ENCODE measurements at regions not wholly inside any gene's neighbourhood (a gene's known extent, or its start where the extent isn't known, plus 50 kb on each side); places are given as distances from the start of the nearest gene placed in this dataset.

DNA sequence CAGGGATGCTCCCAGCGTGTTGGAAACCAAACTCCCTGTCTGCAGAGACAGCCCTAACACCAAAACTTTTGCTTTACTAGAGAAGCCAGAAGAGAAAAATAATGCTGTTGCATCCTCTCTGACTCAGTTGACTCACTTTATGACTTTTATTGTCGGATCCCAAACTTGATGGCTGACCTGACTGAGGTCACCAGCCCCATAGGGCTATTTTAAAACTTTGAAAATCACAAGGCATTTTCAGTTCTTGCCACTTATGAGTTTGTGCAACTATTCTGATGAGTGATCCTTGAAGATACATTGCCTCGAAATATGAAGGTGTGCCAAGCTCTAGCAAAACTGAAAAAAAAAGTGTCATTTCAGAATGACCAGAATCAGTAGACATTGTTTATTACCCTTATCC lies 320.2 kb downstream of the DLEU7 start:
- Histone ChIP-seq H3K56ac (ENCODE audit: insufficient read length, low read depth, low read length) (no peak overlapping the region), H3K4ac (ENCODE audit: low read depth, low read length) (no peak overlapping the region), H3K79me1 (ENCODE audit: insufficient read depth, low read depth, low read length, poor library complexity, severe bottlenecking) (no peaks in the 10 kb centered on the region), H2BK120ac (ENCODE audit: low read depth, low read length, poor library complexity, severe bottlenecking) (no peak overlapping the region), H3K9ac (ENCODE audit: extremely low read depth, insufficient read length, low read length) (no peak overlapping the region), H3K4me1 (ENCODE audit: insufficient read depth, low read length) (no peaks in the 10 kb centered on the region), H3K27ac (ENCODE audit: insufficient read length, low read depth, low read length) (no peak overlapping the region), H2AFZ (ENCODE audit: low read length) (no peak overlapping the region), H3T11ph (ENCODE audit: low read length) (no peak overlapping the region), H3K79me2 (ENCODE audit: insufficient read depth, low read length) (no peaks in the 10 kb centered on the region), H2BK20ac (ENCODE audit: low read depth, low read length, poor library complexity, severe bottlenecking) (no peak overlapping the region), H2BK5ac (ENCODE audit: insufficient read length, low read length) (no peak overlapping the region), H4K91ac (ENCODE audit: insufficient read length, low read depth, low read length) (no peak overlapping the region), H4K20me1 (ENCODE audit: control insufficient read depth, insufficient read depth, insufficient read length) (no peaks in the 10 kb centered on the region), H3K23me2 (ENCODE audit: insufficient read length, low read depth, low read length, poor library complexity, severe bottlenecking) (no peaks in the 10 kb centered on the region), H4K5ac (ENCODE audit: insufficient read length, low read depth, low read length) (no peak overlapping the region), H2BK12ac (ENCODE audit: insufficient read length, low read depth, low read length) (no peak overlapping the region), H3K23ac (ENCODE audit: insufficient read length, low read depth, low read length) (no peak overlapping the region), H3K14ac (ENCODE audit: insufficient read depth, low read length) (no peak overlapping the region), H2BK15ac (ENCODE audit: low read depth, low read length) (no peak overlapping the region), H3K9me3 (ENCODE audit: control insufficient read depth, low read depth, low read length) (no peaks in the 10 kb centered on the region), H2AK5ac (ENCODE audit: insufficient read length, low read length) (no peak overlapping the region), H3K4me2 (ENCODE audit: insufficient read depth, insufficient read length, low read length) (no peak overlapping the region), H3K18ac (ENCODE audit: insufficient read length, low read depth, low read length) (no peak overlapping the region), H3K27me3 (ENCODE audit: insufficient read depth, low read length) (no peaks in the 10 kb centered on the region), H4K8ac (replicated peaks; ENCODE audit: insufficient read length, low read depth, low read length) (no peak overlapping the region)
- no CpG with 5 or more reads among the region's 3 CpGs for WGBS (ENCODE audit: extremely low coverage, insufficient read length, low lambda C conversion rate)
- Mint-ChIP-seq H3K4me3 (no peak overlapping the region), H3K36me3 (ENCODE audit: insufficient read depth in 1 of 3, low read depth in 3 of 3) (no peaks in the 10 kb centered on the region), H3K27me3 (ENCODE audit: low read depth) (no peaks in the 10 kb centered on the region), H3K9me3 (no peaks in the 10 kb centered on the region; a peak in 1 of 5 replicates), H3K27ac (no peak overlapping the region), H3K4me1 (peaks cover 25 to 26% of the 10 kb centered on the region in 2 experiments)
- TF ChIP-seq, protein P1, sequence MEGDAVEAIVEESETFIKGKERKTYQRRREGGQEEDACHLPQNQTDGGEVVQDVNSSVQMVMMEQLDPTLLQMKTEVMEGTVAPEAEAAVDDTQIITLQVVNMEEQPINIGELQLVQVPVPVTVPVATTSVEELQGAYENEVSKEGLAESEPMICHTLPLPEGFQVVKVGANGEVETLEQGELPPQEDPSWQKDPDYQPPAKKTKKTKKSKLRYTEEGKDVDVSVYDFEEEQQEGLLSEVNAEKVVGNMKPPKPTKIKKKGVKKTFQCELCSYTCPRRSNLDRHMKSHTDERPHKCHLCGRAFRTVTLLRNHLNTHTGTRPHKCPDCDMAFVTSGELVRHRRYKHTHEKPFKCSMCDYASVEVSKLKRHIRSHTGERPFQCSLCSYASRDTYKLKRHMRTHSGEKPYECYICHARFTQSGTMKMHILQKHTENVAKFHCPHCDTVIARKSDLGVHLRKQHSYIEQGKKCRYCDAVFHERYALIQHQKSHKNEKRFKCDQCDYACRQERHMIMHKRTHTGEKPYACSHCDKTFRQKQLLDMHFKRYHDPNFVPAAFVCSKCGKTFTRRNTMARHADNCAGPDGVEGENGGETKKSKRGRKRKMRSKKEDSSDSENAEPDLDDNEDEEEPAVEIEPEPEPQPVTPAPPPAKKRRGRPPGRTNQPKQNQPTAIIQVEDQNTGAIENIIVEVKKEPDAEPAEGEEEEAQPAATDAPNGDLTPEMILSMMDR (conservative IDR thresholded peaks at IDR 0.05), result no peak
- no peak for DNase-seq

Data from H9 (cell line).